Loucy (cell line): ENCODE measurements at regions not wholly inside any gene's neighbourhood (a gene's known extent, or its start where the extent isn't known, plus 50 kb on each side); places are given as distances from the start of the nearest gene placed in this dataset.
"Not testable (repeated sequence)": the region's sequence is repeated elsewhere in the genome, so short reads cannot be mapped to it uniquely, and the experiment has no call there.

Experiments used
- H2AFZ ChIP-seq: fragments of 200-600 bp; sonication (generic); 2 replicates; pipeline ENCODE4 v1.6.0; 2016; ENCODE audit warnings: antibody characterized with exemption, mild to moderate bottlenecking, low read length, moderate library complexity
- H3F3A ChIP-seq: fragments of 200-600 bp; 2 replicates; pipeline ENCODE4 v1.6.0; 2016; ENCODE audit warnings: antibody characterized with exemption, low read depth, mild to moderate bottlenecking
- H3K27me3 ChIP-seq: fragments of 200-600 bp; sonication (generic); 2 replicates; pipeline ENCODE4 v1.6.1; 2014; ENCODE audit warnings: low read length, mild to moderate bottlenecking; ENCODE audit not compliant: insufficient read depth, poor library complexity, severe bottlenecking
- H3K36me3 ChIP-seq: fragments of 200-600 bp; sonication (generic); 2 replicates; pipeline ENCODE4 v1.6.1; 2016; ENCODE audit warnings: low read length; ENCODE audit not compliant: insufficient read depth
- H3K4me1 ChIP-seq: fragments of 200-600 bp; sonication (generic); 2 replicates; pipeline ENCODE4 v1.5.1; 2014; ENCODE audit warnings: low read length, mild to moderate bottlenecking; ENCODE audit not compliant: insufficient read depth, poor library complexity, severe bottlenecking
- H3K4me2 ChIP-seq: fragments of 200-600 bp; sonication (generic); 2 replicates; pipeline ENCODE4 v1.6.0; 2014; ENCODE audit warnings: antibody characterized with exemption, low read length, low read depth, mild to moderate bottlenecking; ENCODE audit not compliant: poor library complexity, severe bottlenecking
- H3K4me3 ChIP-seq: fragments of 200-600 bp; sonication (generic); 2 replicates; pipeline ENCODE4 v1.5.1; 2014; ENCODE audit warnings: low read length, mild to moderate bottlenecking, mixed read lengths; ENCODE audit not compliant: poor library complexity, severe bottlenecking
- H3K79me2 ChIP-seq: fragments of 200-600 bp; sonication (generic); 2 replicates; pipeline ENCODE4 v1.6.1; 2014; ENCODE audit warnings: low read length; ENCODE audit not compliant: insufficient read depth
- H3K9ac ChIP-seq: fragments of 200-600 bp; sonication (generic); 2 replicates; pipeline ENCODE4 v1.6.0; 2014; ENCODE audit warnings: mild to moderate bottlenecking, low read depth, low read length, moderate library complexity; ENCODE audit not compliant: poor library complexity, severe bottlenecking
- H3K9me2 ChIP-seq: fragments of 200-600 bp; sonication (generic); replicated peaks from 2 replicates; pipeline ENCODE4 v1.6.1; 2016; ENCODE audit warnings: low read depth, low read length, mixed read lengths
- H3K9me3 ChIP-seq: fragments of 200-600 bp; sonication (generic); 2 replicates; pipeline ENCODE4 v1.6.1; 2014; ENCODE audit warnings: mild to moderate bottlenecking, antibody characterized with exemption, low read length, low read depth; ENCODE audit not compliant: insufficient read depth
- H4K20me1 ChIP-seq: fragments of 200-600 bp; sonication (generic); 2 replicates; pipeline ENCODE4 v1.6.0; 2014; ENCODE audit warnings: antibody characterized with exemption, low read length, mild to moderate bottlenecking; ENCODE audit not compliant: insufficient read depth, poor library complexity, severe bottlenecking
- CTCF ChIP-seq: fragments of 200-600 bp; sonication (generic); conservative IDR thresholded peaks from 2 replicates; pipeline ENCODE4 v1.5.1; 2014; ENCODE audit warnings: mild to moderate bottlenecking, antibody characterized with exemption, low read length
- EZH2phosphoT487 ChIP-seq: fragments of 200-600 bp; IDR thresholded peaks from 2 replicates; pipeline ENCODE4 v1.6.1; 2018; ENCODE audit warnings: antibody characterized with exemption, mild to moderate bottlenecking, moderate library complexity, borderline replicate concordance

DNA sequence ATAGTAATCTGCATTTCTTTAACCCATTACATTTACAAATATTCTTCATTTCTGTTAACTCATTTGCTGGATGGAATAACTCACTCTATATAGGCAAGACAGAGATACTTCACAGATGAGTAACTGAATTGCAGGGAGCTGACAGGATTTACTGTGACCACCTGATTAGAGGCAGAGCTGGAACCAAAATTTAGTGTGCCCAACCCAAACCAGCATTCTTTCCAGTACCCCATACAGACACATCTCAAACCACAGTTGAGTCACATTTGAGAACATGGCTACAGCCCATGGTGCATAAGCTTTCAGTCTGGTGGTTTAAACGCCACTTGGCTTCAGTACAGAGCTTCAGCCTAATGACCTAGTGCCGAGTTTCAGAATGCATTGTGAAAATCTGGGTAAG, 138.4 kb upstream of the TENT5A start:
- Histone ChIP-seq H3F3A (no peaks in the 10 kb centered on the region), H2AFZ (no peak overlapping the region), H3K4me1 (peaks cover 18% of the 10 kb centered on the region), H3K9me2 (no peaks in the 10 kb centered on the region), H3K4me3 (no peak overlapping the region), H3K4me2 (no peak overlapping the region), H3K27me3 (no peaks in the 10 kb centered on the region), H4K20me1 (no peaks in the 10 kb centered on the region), H3K9ac (no peak overlapping the region), H3K9me3 (no peaks in the 10 kb centered on the region), H3K36me3 (no peaks in the 10 kb centered on the region), H3K79me2 (no peaks in the 10 kb centered on the region)
- TF ChIP-seq EZH2phosphoT487 (no peak), CTCF (no peak)

GRCh38 chr6:81889377-81890053, 137.0 kb upstream of the TENT5A start:
- Histone ChIP-seq H3F3A (no peaks in the 10 kb centered on the region), H3K79me2 (no peaks in the 10 kb centered on the region), H3K4me2 (no peak overlapping the region), H4K20me1 (no peaks in the 10 kb centered on the region), H3K9me3 (no peaks in the 10 kb centered on the region), H3K4me1 (peaks cover 9% of the 10 kb centered on the region), H3K9me2 (no peaks in the 10 kb centered on the region), H3K36me3 (no peaks in the 10 kb centered on the region), H3K4me3 (no peak overlapping the region), H3K9ac (no peak overlapping the region), H2AFZ (no peak overlapping the region), H3K27me3 (no peaks in the 10 kb centered on the region)
- no peak for TF ChIP-seq EZH2phosphoT487
- TF ChIP-seq CTCF, result no peak

DNA sequence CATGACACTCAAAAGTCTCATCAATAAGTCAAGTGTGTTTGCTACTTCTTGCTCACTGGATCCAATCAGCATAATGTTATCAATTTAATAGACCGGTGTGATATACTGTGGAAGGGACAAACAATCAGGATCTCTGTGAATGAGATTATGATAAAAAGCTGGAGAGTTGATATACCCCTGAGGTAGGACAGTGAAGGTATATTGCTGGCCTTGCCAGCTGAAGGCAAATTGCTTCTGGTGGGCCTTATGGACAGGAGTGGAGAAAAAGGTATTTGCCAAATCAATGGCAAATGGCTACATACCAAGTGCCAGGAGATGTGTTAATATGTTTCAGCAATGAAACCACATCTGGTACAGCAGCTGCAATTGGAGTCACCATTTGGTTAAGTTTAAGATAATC, 134.4 kb upstream of the TENT5A start:
- not testable (repeated sequence) for H3K9me2 ChIP-seq, H3K9ac ChIP-seq, H3K9me3 ChIP-seq, H3F3A ChIP-seq, H3K4me3 ChIP-seq, H3K36me3 ChIP-seq, H3K4me2 ChIP-seq, H3K27me3 ChIP-seq, H3K79me2 ChIP-seq, H4K20me1 ChIP-seq, H3K4me1 ChIP-seq, H2AFZ ChIP-seq

DNA sequence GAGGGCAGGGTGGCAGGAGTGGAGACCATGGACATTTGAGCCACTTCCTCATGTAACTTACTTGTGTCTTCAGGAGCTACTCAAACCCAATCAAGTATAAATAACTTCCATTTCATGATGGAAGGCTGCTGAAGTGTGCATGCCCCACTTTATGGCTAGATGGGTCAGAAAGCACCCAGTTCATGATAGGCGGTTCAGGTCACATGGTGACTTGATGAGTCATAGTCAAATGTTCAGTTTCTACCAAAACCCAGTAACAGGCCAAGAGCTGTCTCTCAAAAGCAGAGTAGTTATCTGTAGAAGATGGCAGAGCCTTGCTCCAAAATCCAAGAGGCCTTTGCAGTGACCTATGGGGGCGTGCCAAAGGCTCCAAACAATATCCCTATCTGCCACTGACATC, 133.7 kb upstream of the TENT5A start:
- Histone ChIP-seq H3K4me3 (no peak overlapping the region), H3K4me1 (peaks cover 5% of the 10 kb centered on the region), H3K79me2 (no peaks in the 10 kb centered on the region), H3K9ac (no peak overlapping the region), H3K27me3 (no peaks in the 10 kb centered on the region), H3K9me2 (no peaks in the 10 kb centered on the region), H3F3A (no peaks in the 10 kb centered on the region), H2AFZ (no peak overlapping the region), H3K4me2 (no peak overlapping the region), H4K20me1 (no peaks in the 10 kb centered on the region), H3K36me3 (no peaks in the 10 kb centered on the region), H3K9me3 (no peaks in the 10 kb centered on the region)
- TF ChIP-seq CTCF (no peak), EZH2phosphoT487 (no peak)
